ENCODE measurements at regions not wholly inside any gene's neighbourhood (a gene's known extent, or its start where the extent isn't known, plus 50 kb on each side); places are given as distances from the start of the nearest gene placed in this dataset.

GRCh38 chr1:239817276-239817675, 274.4 kb upstream of the FMN2 start:
- TF ChIP-seq, protein P1, sequence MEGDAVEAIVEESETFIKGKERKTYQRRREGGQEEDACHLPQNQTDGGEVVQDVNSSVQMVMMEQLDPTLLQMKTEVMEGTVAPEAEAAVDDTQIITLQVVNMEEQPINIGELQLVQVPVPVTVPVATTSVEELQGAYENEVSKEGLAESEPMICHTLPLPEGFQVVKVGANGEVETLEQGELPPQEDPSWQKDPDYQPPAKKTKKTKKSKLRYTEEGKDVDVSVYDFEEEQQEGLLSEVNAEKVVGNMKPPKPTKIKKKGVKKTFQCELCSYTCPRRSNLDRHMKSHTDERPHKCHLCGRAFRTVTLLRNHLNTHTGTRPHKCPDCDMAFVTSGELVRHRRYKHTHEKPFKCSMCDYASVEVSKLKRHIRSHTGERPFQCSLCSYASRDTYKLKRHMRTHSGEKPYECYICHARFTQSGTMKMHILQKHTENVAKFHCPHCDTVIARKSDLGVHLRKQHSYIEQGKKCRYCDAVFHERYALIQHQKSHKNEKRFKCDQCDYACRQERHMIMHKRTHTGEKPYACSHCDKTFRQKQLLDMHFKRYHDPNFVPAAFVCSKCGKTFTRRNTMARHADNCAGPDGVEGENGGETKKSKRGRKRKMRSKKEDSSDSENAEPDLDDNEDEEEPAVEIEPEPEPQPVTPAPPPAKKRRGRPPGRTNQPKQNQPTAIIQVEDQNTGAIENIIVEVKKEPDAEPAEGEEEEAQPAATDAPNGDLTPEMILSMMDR (IDR thresholded peaks at IDR 0.05; ENCODE audit: low read depth, low read length): no peak
- no peak for TF ChIP-seq EZH2phosphoT487 (IDR thresholded peaks at IDR 0.05; ENCODE audit: low read depth)
